ENCODE measurements at regions not wholly inside any gene's neighbourhood (a gene's known extent, or its start where the extent isn't known, plus 50 kb on each side); places are given as distances from the start of the nearest gene placed in this dataset.
A peak's percentile ranks its signal among the peaks of the same experiment; 100 is the strongest.
"Not testable (repeated sequence)": the region's sequence is repeated elsewhere in the genome, so short reads cannot be mapped to it uniquely, and the experiment has no call there.

DNA sequence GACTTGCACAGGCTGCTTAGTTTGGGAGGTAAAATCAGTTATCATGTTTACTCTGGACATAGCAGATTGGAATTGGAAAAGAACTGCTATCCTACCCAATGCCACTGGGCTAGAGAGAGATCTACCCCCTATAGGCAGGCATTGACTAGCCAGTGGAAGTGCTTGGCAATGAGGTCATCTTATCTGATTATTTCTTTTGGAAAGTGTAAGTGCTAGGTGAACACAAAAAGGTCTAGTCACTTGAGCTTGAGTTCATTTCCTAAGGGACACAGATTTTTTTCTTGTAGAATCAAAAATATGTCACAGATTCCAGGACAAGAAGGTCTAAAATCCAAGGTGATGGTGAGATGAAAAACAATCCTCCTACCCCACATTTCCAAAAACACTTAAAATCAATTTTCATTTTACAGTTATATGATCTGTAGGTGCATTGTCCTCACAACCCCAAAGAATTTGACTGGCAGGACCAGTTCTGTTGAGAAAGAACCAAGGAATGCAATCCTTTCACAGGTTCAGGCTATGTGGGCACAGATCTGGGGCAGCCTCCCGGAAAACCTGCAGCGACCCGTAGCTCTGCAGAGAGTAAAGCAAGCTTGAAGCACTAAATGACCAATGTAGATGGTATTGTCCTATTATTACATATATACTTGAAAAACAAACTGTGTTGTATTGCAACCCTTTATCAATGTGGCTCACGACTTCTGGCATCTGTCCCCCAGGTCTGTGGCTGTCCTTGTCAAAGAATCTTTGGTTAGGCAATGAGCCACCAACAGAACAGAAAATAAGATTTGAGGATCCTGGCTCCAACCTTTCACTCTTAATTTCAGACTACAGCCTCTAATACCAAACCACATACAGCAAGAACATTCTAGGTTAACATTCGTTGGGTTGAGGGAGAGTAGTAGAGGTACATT lies 67.3 kb upstream of the ADTRP start:
- DNase-seq: no peak

DNA sequence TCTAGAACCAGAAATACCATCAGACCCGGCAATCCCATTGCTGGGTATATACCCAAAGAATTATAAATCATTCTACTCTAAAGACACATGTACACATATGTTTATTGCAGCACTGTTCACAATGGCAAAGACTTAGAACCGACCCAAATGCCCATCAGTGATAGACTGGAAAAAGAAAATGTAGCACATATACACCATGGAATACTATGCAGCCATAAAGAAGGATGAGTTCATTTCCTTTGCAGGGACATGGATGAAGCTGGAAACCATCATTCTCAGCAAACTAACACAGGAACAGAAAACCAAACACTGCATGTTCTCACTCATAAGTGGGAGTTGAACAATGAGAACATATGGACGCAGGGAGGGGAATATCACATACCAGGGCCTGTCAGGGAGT lies 64.2 kb upstream of the ADTRP start:
- DNase-seq: not testable (repeated sequence)

DNA sequence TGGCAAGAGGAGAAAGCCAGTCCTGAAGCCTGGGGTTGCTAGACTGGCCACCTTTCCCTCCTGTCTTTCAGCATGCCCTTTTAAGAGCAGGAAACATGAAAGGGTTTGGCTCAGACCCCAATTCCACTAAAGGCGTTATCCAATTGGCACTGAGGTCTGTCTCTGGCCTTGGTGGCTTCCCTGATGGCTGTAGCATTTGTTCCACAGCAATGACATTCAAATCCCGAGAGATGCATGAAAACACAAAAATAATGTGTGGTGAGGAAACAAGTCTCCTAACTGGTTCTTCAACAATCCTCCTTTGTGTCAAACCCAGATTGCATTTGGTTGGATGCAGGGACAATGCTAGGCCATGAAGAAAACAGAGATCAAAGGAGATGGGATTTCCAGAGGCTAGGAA lies 56.5 kb upstream of the ADTRP start:
- peak; percentile 80 for DNase-seq

DNA sequence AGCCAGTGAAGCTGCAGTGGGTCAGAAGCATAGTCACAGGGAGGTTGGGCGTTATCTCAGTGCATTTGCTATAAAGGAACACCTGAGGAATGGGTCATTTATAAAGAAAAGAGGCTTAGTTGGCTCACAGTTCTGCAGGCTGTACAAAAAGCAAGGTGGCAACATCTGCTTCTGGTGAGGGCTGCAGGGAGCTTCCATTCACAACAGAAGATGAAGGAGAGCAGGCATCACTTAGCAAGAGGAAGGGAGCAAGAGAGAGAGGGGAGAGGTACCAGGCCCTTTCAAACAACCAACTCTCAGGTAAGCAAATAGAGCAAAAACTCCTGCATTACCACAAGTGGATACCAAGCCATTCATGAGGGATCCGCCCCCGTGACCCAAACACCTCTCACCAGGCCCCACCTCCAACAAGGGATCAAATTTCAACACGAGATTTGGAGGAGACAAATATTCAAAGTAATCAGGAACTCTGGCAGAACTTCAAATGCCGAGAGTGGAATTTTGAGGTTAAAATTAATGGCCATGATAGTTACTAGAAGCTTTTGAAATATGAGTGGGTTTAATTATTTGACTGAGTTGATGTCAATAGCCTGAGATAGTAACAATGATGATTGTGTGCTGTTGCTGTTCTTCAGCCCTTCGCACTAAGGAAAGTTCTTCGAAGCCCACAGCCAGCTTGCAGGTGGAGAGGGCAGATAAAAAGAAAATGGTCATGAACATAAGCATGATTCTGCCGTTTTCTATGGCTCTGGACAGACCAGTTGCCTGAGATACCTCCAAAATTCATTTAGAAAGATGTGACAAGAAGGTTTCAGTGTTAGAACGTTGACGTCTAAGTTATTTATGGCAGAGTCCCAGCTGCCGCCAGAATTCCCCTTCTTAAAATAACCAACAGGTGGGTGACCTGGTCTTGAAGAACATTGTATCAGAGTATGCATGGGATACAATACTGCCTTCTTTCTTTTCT lies 55.3 kb upstream of the ADTRP start:
- peak; percentile 93 for DNase-seq

DNA sequence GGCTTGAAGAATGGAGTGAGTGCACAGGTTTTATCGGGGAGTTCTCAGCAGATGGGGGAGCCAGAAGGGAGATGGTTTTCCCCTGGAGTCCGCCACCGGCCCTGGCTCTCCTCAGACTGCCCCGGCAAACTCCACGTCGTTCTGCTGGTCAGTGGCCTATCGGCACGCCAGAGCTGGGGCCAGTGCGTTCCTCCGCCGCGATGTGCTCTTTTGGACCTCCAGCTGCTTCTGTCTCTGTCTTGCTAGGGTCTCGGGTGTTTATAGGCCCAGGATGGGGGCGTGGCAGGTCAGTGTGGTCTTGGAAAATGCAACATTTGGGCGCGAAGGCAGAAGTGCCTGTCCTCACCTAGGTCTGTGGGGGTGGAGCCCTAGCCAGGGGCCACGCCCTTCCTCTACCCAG lies 53.0 kb upstream of the ADTRP start:
- no peak for DNase-seq

DNA sequence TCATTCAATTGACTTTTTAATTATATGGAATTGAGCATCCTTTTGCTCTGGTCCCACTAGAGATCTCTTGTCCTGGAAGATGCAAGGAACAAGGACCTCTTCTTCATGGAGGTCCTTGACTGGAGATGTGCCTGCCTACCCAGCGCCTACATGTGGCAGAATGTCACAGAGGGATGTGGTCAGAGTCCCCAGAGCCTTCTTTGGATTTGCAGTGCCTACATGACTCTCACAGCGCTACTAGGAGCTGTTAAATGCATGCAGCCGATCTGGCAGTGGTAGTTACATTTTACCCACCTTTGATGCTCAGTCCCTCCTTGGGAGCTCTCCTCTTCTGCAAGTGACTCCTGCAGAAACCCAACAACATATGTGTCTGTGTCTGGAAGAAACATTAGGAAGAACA lies 51.9 kb upstream of the ADTRP start:
- no peak for DNase-seq

DNA sequence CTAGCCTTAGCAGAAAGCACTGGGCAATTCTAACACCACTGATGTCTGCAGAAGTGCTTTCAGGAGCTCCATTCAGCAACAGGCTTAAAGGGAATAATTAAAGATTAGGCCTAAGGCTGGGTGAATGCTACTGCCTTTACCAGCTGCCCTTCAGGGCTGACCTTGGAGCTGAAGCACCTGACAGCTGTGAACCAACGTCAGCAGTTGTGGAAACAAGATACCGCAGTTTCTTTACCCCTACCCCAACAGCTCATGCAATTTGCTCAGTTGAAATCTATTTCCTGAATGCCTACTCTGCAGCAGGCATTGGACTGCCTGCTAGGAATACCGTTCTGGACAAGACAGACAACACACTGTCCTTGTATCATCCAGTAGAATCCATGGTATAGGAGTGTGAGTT lies 51.5 kb upstream of the ADTRP start:
- no peak for DNase-seq

DNA sequence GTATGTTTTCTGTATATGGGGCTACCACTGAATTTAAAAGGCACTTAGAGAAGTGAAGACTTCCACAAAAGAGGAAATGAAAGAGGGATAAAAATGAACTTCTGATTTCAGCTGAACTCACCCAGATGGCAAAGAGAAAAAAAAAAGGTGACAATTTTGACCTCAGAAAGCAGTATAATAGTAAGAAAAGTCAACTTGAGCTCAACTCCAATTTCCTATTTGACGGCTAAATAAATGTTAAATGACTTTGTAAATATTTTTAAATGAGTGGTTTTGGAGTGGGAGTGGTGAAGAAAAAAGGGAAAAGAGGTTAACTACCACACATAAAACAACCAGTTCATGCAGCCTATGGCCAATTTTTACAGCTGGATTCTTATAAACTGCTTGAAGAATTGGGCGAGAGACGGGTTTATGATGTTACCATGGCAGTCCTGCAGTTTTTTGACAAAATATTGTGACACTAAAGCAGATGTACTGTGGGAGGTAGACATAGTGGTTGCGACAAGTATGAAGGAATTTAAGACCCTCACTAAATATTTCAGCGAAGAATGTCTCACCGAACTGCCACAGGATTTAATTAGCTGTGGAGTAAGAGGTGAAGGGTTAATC lies 49.8 kb upstream of the ADTRP start:
- no peak for DNase-seq

All from NCI-H2029 treated with DMSO at 0.1 percent for 48 hours (cell line).